H1 (cell line): ENCODE measurements at regions not wholly inside any gene's neighbourhood (a gene's known extent, or its start where the extent isn't known, plus 50 kb on each side); places are given as distances from the start of the nearest gene placed in this dataset.

ENCODE experiments used
- CTCF ChIA-PET: fragments of 300-600 bp; sonication (Branson Sonifier 250); formaldehyde crosslinking; loops from one replicate; lab custom pipeline; 2021; ENCODE audit not compliant: partially characterized antibody; lab: Charles Lee
- POLR2A ChIA-PET: fragments of 300-600 bp; sonication (Branson Sonifier 250); formaldehyde crosslinking; loops from one replicate; lab custom pipeline; 2021; ENCODE audit warnings: inconsistent platforms; ENCODE audit not compliant: partially characterized antibody; lab: Charles Lee
- DNase-seq, 2 experiments: peaks; one replicate each; pipeline versions ENCODE4 v3.0.0 to v3.0.0-alpha.2; 2010 to 2022; ENCODE audit warnings: low spot score in 2 of 2, low read depth in 1 of 2, mixed read lengths in 1 of 2
- FAIRE-seq: peaks from 2 replicates; lab custom pipeline; 2011; peaks lifted over from hg19 to GRCh38; lab: Jason Lieb, UNC
- H2AFZ ChIP-seq: 2 replicates; pipeline ENCODE4 v1.8.1; 2012; ENCODE audit warnings: low read length, inconsistent platforms
- H2AK5ac ChIP-seq: 2 replicates; pipeline ENCODE4 v1.6.1; 2013; ENCODE audit warnings: low read depth, low read length
- H2BK120ac ChIP-seq: replicated peaks from 2 replicates; pipeline ENCODE3; 2013; ENCODE audit warnings: low read depth, low read length, inconsistent platforms
- H2BK12ac ChIP-seq: 2 replicates; pipeline ENCODE4 v1.6.1; 2013; ENCODE audit warnings: low read depth, low read length
- H2BK15ac ChIP-seq: 2 replicates; pipeline ENCODE4 v1.6.1; 2013; ENCODE audit warnings: low read length
- H2BK20ac ChIP-seq: 2 replicates; pipeline ENCODE4 v1.6.1; 2013; ENCODE audit warnings: low read length
- H2BK5ac ChIP-seq: 2 replicates; pipeline ENCODE4 v1.6.1; 2013; ENCODE audit warnings: low read depth, low read length
- H3K14ac ChIP-seq: 2 replicates; pipeline ENCODE4 v1.6.1; 2013; ENCODE audit warnings: inconsistent platforms; ENCODE audit not compliant: insufficient read length
- H3K18ac ChIP-seq: 2 replicates; pipeline ENCODE4 v1.6.1; 2013; ENCODE audit warnings: low read length; ENCODE audit errors: extremely low read depth
- H3K23ac ChIP-seq: 2 replicates; pipeline ENCODE4 v1.6.1; 2013; ENCODE audit warnings: inconsistent platforms; ENCODE audit not compliant: insufficient read length
- H3K23me2 ChIP-seq: 2 replicates; pipeline ENCODE4 v1.6.1; 2013; ENCODE audit warnings: low read depth, low read length
- H3K27ac ChIP-seq: 2 replicates; pipeline ENCODE4 v1.6.1; 2011; ENCODE audit warnings: low read depth, low read length, inconsistent platforms
- H3K27me3 ChIP-seq, 4 experiments: replicated peaks in 1 of 4; 1 replicate in 1 of 4; 2 replicates in 3 of 4; pipeline versions ENCODE4 v1.6.1 to v1.8.1; 2011 to 2013; ENCODE audit warnings: low read length in 3 of 4, mild to moderate bottlenecking in 3 of 4, inconsistent platforms in 2 of 4, mixed read lengths in 2 of 4, moderate library complexity in 1 of 4; ENCODE audit not compliant: control insufficient read depth in 3 of 4, insufficient read depth in 3 of 4; ENCODE audit errors: extremely low read depth in 1 of 4
- H3K36me3 ChIP-seq, 4 experiments: 2 replicates each; pipeline versions ENCODE4 v1.6.1 to v1.8.1; 2011 to 2013; ENCODE audit warnings: mild to moderate bottlenecking in 4 of 4, low read length in 3 of 4, moderate library complexity in 2 of 4, control low read depth in 1 of 4, inconsistent platforms in 1 of 4; ENCODE audit not compliant: insufficient read depth in 4 of 4, control insufficient read depth in 2 of 4
- H3K4ac ChIP-seq: replicated peaks from 2 replicates; pipeline ENCODE3; 2013; ENCODE audit warnings: low read length, low read depth, mixed read lengths, inconsistent platforms; ENCODE audit not compliant: insufficient read length
- H3K4me1 ChIP-seq, 4 experiments: replicated peaks in 1 of 4; 1 replicate in 1 of 4; 2 replicates in 3 of 4; pipeline versions ENCODE4 v1.6.1 to v1.8.1; 2011 to 2013; ENCODE audit warnings: low read length in 3 of 4, inconsistent platforms in 2 of 4, mixed read lengths in 1 of 4; ENCODE audit not compliant: insufficient read depth in 4 of 4, control insufficient read depth in 3 of 4
- H3K4me2 ChIP-seq, 2 experiments: 2 replicates each; pipeline versions ENCODE4 v1.6.1 to v1.8.1; 2011 to 2013; ENCODE audit warnings: low read depth in 2 of 2, low read length in 2 of 2, control low read depth in 1 of 2, inconsistent platforms in 1 of 2, mild to moderate bottlenecking in 1 of 2; ENCODE audit not compliant: insufficient read depth in 1 of 2
- H3K4me3 ChIP-seq, 4 experiments: fragments of 200-600, 300-600 bp in 1 of 4; sonication (generic), shearing (Covaris generic), sonication (Bioruptor Twin) in 1 of 4; 2 replicates each; pipeline versions ENCODE4 v1.5.1 to v1.8.1; 2011 to 2016; ENCODE audit warnings: low read length in 4 of 4, low read depth in 3 of 4, control low read depth in 2 of 4, inconsistent platforms in 2 of 4, mild to moderate bottlenecking in 2 of 4, mixed read lengths in 1 of 4, moderate library complexity in 1 of 4; ENCODE audit not compliant: insufficient read depth in 2 of 4; ENCODE audit errors: extremely low read depth in 1 of 4
- H3K56ac ChIP-seq: replicated peaks from 2 replicates; pipeline ENCODE3; 2013; ENCODE audit warnings: low read depth, mild to moderate bottlenecking, mixed read lengths, low read length, inconsistent platforms; ENCODE audit not compliant: insufficient read length
- H3K79me1 ChIP-seq: 2 replicates; pipeline ENCODE4 v1.6.1; 2013; ENCODE audit warnings: low read depth, low read length, control low read depth
- H3K79me2 ChIP-seq, 2 experiments: 2 replicates each; pipeline versions ENCODE4 v1.6.1 to v1.8.1; 2012 to 2013; ENCODE audit warnings: low read length in 2 of 2, mild to moderate bottlenecking in 2 of 2, inconsistent platforms in 1 of 2; ENCODE audit not compliant: insufficient read depth in 2 of 2, control insufficient read depth in 1 of 2
- H3K9ac ChIP-seq, 4 experiments: replicated peaks in 1 of 4; 1 replicate in 1 of 4; 2 replicates in 3 of 4; pipeline versions ENCODE4 v1.6.1 to v1.8.1; 2011 to 2013; ENCODE audit warnings: low read depth in 3 of 4, low read length in 3 of 4, control low read depth in 2 of 4, mild to moderate bottlenecking in 2 of 4, moderate library complexity in 2 of 4, inconsistent platforms in 1 of 4; ENCODE audit errors: extremely low read depth in 1 of 4
- H3K9me3 ChIP-seq, 2 experiments: 2 replicates each; pipeline versions ENCODE4 v1.6.1 to v1.8.1; 2012 to 2013; ENCODE audit warnings: mild to moderate bottlenecking in 2 of 2, moderate library complexity in 2 of 2, control low read depth in 1 of 2, inconsistent platforms in 1 of 2, low read depth in 1 of 2, low read length in 1 of 2, mixed read lengths in 1 of 2; ENCODE audit not compliant: insufficient read depth in 2 of 2
- H4K20me1 ChIP-seq, 2 experiments: replicated peaks in 1 of 2; 2 replicates each; pipeline versions ENCODE3 to v1.8.1; 2011 to 2013; ENCODE audit warnings: inconsistent platforms in 2 of 2, low read length in 2 of 2, mild to moderate bottlenecking in 1 of 2; ENCODE audit not compliant: insufficient read depth in 2 of 2, control insufficient read depth in 1 of 2
- H4K5ac ChIP-seq: 2 replicates; pipeline ENCODE4 v1.6.1; 2013; ENCODE audit warnings: low read length, low read depth, mixed read lengths, inconsistent platforms; ENCODE audit not compliant: insufficient read length
- H4K8ac ChIP-seq: 2 replicates; pipeline ENCODE4 v1.8.0; 2013; ENCODE audit warnings: mild to moderate bottlenecking, moderate library complexity, low read length, inconsistent platforms; ENCODE audit not compliant: insufficient read depth; ENCODE audit errors: extremely low read depth
- H4K91ac ChIP-seq: replicated peaks from 2 replicates; pipeline ENCODE3; 2013; ENCODE audit warnings: low read length, mixed read lengths, inconsistent platforms; ENCODE audit not compliant: insufficient read length
- GABPA ChIP-seq: IDR thresholded peaks from 2 replicates; pipeline ENCODE4 v1.6.1; 2011; ENCODE audit warnings: mild to moderate bottlenecking, low read length, moderate library complexity, borderline replicate concordance; ENCODE audit not compliant: insufficient read depth
- SIN3A ChIP-seq, 2 experiments: IDR thresholded peaks in 1 of 2; conservative IDR thresholded peaks in 1 of 2; 2 replicates each; pipeline ENCODE4 v1.6.1; 2011 to 2012; ENCODE audit warnings: low read length in 2 of 2, improper control_type of control experiment in 1 of 2, low read depth in 1 of 2, mild to moderate bottlenecking in 1 of 2
- WGBS, 2 experiments: shearing (Covaris generic) in 1 of 2; methylation state at CpG; one replicate each; pipeline versions ENCODE4 v1.1.6 to v1.1.7; 2013 to 2015; ENCODE audit warnings: low lambda C conversion rate in 2 of 2, mixed read lengths in 2 of 2, inconsistent platforms in 1 of 2, low coverage in 1 of 2, missing lambda C conversion rate in 1 of 2; ENCODE audit not compliant: insufficient replicate concordance in 2 of 2, insufficient coverage in 1 of 2, insufficient read length in 1 of 2; ENCODE audit errors: extremely low coverage in 1 of 2, missing lambda C conversion rate in 1 of 2; 5-methylcytosine and 5-hydroxymethylcytosine counted together

DNA sequence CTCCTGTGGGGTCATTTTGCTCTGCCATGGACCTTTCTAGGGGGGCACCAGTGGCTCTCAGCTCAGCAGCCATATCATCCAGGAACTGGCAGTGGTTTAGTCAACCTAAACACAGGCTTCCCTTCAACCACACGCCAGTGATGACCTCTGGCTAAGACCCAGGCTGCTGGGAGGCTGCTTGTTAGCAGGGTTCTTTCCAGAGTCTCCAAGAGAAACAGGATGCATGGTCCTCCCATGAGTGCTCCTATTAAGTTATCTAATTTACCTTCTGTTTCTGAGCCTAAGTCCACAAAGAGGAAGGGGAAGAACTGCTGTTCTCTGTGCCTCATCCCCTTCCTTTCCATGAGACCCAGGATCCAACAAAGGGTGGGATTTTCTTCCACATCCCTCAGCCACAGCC lies 137.3 kb upstream of the PLXNA2 start:
- Histone ChIP-seq H4K91ac (no peak overlapping the region), H3K9me3 (no peaks in the 10 kb centered on the region), H3K14ac (no peak overlapping the region), H4K20me1 (no peaks in the 10 kb centered on the region), H3K27me3 (no peaks in the 10 kb centered on the region), H3K4ac (no peak overlapping the region), H2AK5ac (no peak overlapping the region), H2BK12ac (no peak overlapping the region), H2AFZ (no peak overlapping the region), H3K9ac (no peak overlapping the region), H4K5ac (no peak overlapping the region), H3K27ac (no peak overlapping the region), H3K4me2 (no peak overlapping the region), H2BK20ac (no peak overlapping the region), H3K36me3 (no peaks in the 10 kb centered on the region), H2BK120ac (no peak overlapping the region), H3K56ac (no peak overlapping the region), H3K18ac (no peak overlapping the region), H3K79me1 (no peaks in the 10 kb centered on the region), H2BK5ac (no peak overlapping the region), H3K4me3 (no peak overlapping the region), H3K23ac (no peak overlapping the region), H3K79me2 (no peaks in the 10 kb centered on the region), H3K23me2 (no peaks in the 10 kb centered on the region), H3K4me1 (no peaks in the 10 kb centered on the region), H2BK15ac (no peak overlapping the region), H4K8ac (no peak overlapping the region)
- POLR2A ChIA-PET: no interaction called here
- no peak for FAIRE-seq
- CTCF ChIA-PET: interaction anchor here (0.9 to 1.2 kb wide), 3 partner anchors 14 to 361 kb away, joined by 3 to 5 read pairs (median 3); no protein-coding TSS in a partner anchor
- WGBS, 2 experiments: 70% methylated on average over 1 of the region's 1 CpG; no CpG with 5 or more reads in 1 of the 2 experiments
- TF ChIP-seq SIN3A (conservative IDR thresholded peaks at IDR 0.05 in 1 of 2, IDR thresholded peaks at IDR 0.05 in 1 of 2; ENCODE audit: low read depth in 1 of 2, low read length in 2 of 2) (no peak), GABPA (no peak)
- no peak for DNase-seq
